Ureter (tissue), 1 donor: ENCODE measurements at regions not wholly inside any gene's neighbourhood (a gene's known extent, or its start where the extent isn't known, plus 50 kb on each side); places are given as distances from the start of the nearest gene placed in this dataset.

ENCODE experiments used
- DNase-seq: peaks from one replicate; pipeline ENCODE4 v3.0.0-alpha.2; 2020; ENCODE audit warnings: low spot score
- donor health status: DM: yes; HTN: yes; CAD: no.

DNA sequence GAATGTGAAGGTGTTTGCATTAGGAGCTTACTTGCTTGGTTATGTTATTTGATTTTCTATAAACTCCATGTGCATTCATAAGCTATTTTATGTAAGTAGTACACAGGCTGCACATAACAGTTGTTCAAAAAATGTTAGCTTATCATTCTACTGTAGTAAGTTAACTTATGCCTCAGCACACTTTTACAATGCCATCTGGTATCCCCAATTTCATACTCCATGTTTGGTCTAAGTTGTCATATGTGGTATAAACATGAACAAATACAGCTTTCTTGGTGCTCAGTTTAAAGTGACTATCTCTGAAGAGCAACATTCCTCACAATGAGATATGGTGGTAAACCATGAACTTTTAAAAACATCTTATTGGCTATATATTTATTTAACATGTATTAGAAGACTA lies 104.3 kb upstream of the LEF1 start:
- DNase-seq = no peak

DNA sequence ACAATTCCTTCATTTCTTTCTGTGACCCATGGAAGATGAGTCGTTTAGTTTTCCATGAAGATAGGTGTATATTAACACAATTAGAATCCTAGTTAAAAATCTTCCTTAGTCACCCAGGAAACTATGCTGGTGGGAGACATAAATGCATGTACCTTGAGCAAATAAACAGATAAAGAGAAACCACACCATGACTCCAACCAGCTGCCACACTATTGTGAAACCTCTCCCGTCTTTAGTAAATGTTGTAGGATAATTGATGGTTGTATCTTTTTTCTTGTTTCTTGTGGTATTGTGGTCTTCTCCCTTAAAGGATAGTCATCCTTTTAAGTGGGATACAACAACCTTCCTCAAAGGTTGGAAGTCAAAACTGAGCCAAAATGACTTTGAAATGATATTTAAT lies 103.8 kb upstream of the LEF1 start:
- DNase-seq = no peak

- no peak for DNase-seq
Measured at GRCh38 chr4:108272046-108272445, 103.3 kb upstream of the LEF1 start.

- DNase-seq = no peak
Measured at GRCh38 chr4:108270466-108271450, 102.0 kb upstream of the LEF1 start.

DNA sequence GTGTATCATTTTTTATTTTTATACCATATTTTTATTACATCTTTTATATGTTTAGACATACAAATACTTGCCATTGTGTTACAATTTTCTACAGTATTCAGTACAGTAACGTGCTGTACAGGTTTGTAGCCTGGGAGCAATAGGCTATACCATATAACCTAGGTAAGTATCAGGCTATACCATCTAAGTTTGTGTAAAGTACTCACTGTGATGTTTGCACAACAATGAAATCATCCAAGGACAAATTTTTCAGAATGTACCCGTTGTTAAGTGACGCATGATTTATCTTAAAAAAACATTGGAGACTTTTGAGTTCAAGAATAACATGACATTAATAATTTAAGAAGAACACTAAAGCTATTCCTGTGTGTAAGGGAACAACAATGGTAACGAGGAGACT lies 96.0 kb upstream of the LEF1 start:
- no peak for DNase-seq

GRCh38 chr4:108263057-108263456 lies 94.3 kb upstream of the LEF1 start:
- DNase-seq = no peak

- no peak for DNase-seq
Measured at GRCh38 chr4:108261026-108261425, 92.3 kb upstream of the LEF1 start.

GRCh38 chr4:108256538-108256937 lies 87.8 kb upstream of the LEF1 start:
- no peak for DNase-seq

- DNase-seq = no peak
Measured at GRCh38 chr4:108255203-108255747, 86.5 kb upstream of the LEF1 start.

GRCh38 chr4:108249397-108249796 lies 80.7 kb upstream of the LEF1 start:
- DNase-seq = no peak

- no peak for DNase-seq
Measured at GRCh38 chr4:108247387-108248049, 78.8 kb upstream of the LEF1 start.

DNA sequence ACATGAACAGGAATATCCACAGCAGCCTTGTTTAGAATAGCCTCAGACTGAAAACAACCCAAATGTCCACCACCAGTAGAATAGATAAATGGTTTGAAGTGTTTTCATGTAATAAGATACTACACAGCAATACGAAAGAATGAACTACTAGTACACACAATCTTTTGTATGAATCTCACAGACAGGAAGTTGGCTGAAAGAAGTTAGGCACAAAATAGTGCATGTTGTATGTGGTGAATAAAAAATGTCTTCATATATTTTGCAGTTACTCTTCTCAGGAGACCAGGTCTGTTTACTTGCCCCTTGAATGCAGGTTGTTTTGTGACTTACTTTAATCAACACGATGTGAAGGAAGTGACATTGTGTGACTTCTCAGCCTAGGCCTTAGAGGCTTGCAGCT lies 75.9 kb upstream of the LEF1 start:
- DNase-seq = no peak

DNA sequence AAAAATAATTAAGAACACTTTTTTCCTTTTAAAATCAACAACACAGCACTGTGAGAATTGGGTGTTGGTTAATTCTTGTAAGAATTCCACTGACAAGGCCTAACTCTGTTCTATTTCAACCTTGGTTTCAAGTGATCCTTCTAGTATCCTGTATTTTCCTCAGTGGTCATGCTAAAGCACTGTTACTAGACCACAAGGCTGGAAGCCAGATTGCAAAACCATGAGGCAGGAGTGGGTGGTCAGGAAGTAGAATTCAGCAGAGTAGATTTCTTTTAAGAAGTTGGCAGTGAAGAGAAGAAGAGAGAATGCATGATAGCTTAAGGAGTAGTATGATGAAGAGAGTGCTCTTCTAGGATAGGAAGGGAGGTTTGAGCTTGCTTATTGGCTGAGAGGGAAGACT lies 71.6 kb upstream of the LEF1 start:
- no peak for DNase-seq

- DNase-seq = no peak
Measured at GRCh38 chr4:108237693-108238092, 69.0 kb upstream of the LEF1 start.

DNA sequence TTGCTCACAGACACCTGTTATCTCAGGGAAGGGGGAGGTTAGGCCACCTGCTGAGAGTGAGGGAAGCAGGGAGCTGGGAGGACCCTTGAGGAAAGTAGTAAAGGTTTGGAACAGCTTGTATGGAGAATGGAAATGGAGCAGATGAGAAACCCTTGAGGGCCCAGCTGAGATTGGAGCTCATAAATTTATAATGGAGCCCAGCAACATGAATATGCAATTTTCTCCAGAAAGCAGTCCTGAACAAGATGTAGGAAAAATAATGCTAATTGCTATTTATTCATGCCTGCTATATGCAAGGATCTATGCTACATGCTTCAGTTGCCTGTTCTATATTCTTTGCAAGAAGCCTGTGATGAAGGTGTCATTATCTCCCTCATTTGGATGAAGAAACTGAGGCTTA lies 67.5 kb upstream of the LEF1 start:
- no peak for DNase-seq

- no peak for DNase-seq
Measured at GRCh38 chr4:108227923-108228322, 59.2 kb upstream of the LEF1 start.

DNA sequence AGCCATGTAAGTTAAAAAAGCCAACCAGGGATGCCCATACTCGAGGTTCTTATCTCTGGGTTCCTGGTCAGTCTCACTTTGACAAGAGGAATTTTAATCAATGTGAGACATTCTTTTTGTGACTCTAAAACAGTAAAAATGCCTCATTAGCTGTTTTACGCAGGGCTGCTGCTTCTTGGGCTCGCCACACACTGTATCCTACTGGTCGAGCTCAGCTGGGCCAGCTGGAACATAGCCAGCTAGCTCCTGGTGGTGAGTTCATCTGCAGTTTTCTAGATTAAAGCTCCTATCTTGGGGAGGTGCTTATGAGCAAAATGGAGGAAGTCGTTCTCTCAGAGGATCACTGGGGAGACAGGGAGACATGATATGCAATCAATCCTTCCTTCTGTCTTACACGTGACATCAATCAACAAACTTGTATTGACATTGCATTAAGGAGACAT lies 55.9 kb upstream of the LEF1 start:
- DNase-seq = no peak

DNA sequence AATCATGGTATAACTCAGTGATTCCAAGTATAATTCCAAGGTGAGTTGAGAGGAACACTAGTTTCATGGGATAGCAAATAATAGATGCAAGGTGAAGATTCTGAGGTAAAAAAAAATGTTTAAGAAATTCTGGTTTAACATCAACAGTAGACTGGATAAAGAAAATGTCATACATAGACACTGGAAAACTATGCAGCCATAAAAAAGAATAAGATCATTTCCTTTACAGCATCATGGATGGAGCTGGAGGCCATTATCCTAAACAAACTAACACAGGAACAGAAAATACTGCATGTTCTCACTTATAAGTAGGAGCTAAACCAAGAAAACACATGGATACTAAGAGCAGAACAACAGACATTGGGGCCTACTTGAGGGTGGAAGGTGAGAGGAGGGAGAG lies 54.6 kb upstream of the LEF1 start:
- DNase-seq = no peak

- DNase-seq = no peak
Measured at GRCh38 chr4:108219998-108220397, 51.3 kb upstream of the LEF1 start.
